ENCODE measurements at regions not wholly inside any gene's neighbourhood (a gene's known extent, or its start where the extent isn't known, plus 50 kb on each side); places are given as distances from the start of the nearest gene placed in this dataset.

GRCh38 chr2:199105826-199106225, 351.9 kb downstream of the SATB2 start:
- WGBS = 56% methylated on average over 3 of the region's 3 CpGs

GRCh38 chr2:199101487-199101886, 356.3 kb downstream of the SATB2 start:
- Histone ChIP-seq H3K36me3 (ENCODE audit: control insufficient read depth in 4 of 4, insufficient read depth in 3 of 4, low read depth in 1 of 4, low read length in 3 of 4) (no peaks in the 10 kb centered on the region), H3K9me3 (ENCODE audit: control insufficient read depth in 4 of 4, low read length in 3 of 4) (no peaks in the 10 kb centered on the region), H3K27ac (ENCODE audit: low read depth in 1 of 2, low read length in 2 of 2) (no peak overlapping the region), H3K27me3 (ENCODE audit: control insufficient read depth in 4 of 4, insufficient read depth in 4 of 4, low read length in 3 of 4) (peaks cover 0 to 14% (median 0%) of the 10 kb centered on the region in 4 donors), H3K9ac (ENCODE audit: low read depth in 1 of 2, low read length in 2 of 2) (no peak overlapping the region), H3K4me3 (ENCODE audit: low read depth in 1 of 3, low read length in 3 of 3) (no peak overlapping the region), H3K4me1 (ENCODE audit: control insufficient read depth in 4 of 4, insufficient read depth in 4 of 4, low read length in 3 of 4) (no peaks in the 10 kb centered on the region)
- whole genome bisulfite sequencing = 92% methylated on average over 3 of the region's 3 CpGs
- no peak for DNase-seq (ENCODE audit: low spot score)
- TF ChIP-seq ZBTB33 (IDR thresholded peaks at IDR 0.05) (no peak), RAD21 (IDR thresholded peaks at IDR 0.05) (no peak), ATF3 (IDR thresholded peaks at IDR 0.05) (no peak)

More at GRCh38 chr2:199105826-199106225, 351.9 kb downstream of the SATB2 start:
- Histone ChIP-seq H3K9me3 (ENCODE audit: control insufficient read depth in 4 of 4, low read length in 3 of 4) (no peaks in the 10 kb centered on the region), H3K4me1 (ENCODE audit: control insufficient read depth in 4 of 4, insufficient read depth in 4 of 4, low read length in 3 of 4) (no peaks in the 10 kb centered on the region), H3K27me3 (ENCODE audit: control insufficient read depth in 4 of 4, insufficient read depth in 4 of 4, low read length in 3 of 4) (peaks cover 0 to 9% (median 0%) of the 10 kb centered on the region in 4 donors), H3K4me3 (ENCODE audit: low read depth in 1 of 3, low read length in 3 of 3) (no peak overlapping the region), H3K27ac (ENCODE audit: low read depth in 1 of 2, low read length in 2 of 2) (no peak overlapping the region), H3K36me3 (ENCODE audit: control insufficient read depth in 4 of 4, insufficient read depth in 3 of 4, low read depth in 1 of 4, low read length in 3 of 4) (no peaks in the 10 kb centered on the region), H3K9ac (ENCODE audit: low read depth in 1 of 2, low read length in 2 of 2) (no peak overlapping the region)
- DNase-seq (ENCODE audit: low spot score) = no peak
- TF ChIP-seq MAX (IDR thresholded peaks at IDR 0.05) (no peak), FOXA1 (IDR thresholded peaks at IDR 0.05) (no peak), HNF4G (IDR thresholded peaks at IDR 0.05) (no peak), NR2F2 (IDR thresholded peaks at IDR 0.05) (no peak), TAF1 (conservative IDR thresholded peaks at IDR 0.05) (no peak), CTCF (IDR thresholded peaks at IDR 0.05; ENCODE audit: low read depth, low read length, missing input control) (no peak), JUND (IDR thresholded peaks at IDR 0.05) (no peak)

- Histone ChIP-seq H3K27me3 (ENCODE audit: control insufficient read depth in 4 of 4, insufficient read depth in 4 of 4, low read length in 3 of 4) (peaks cover 0 to 9% (median 0%) of the 10 kb centered on the region in 4 donors), H3K9me3 (ENCODE audit: control insufficient read depth in 4 of 4, low read length in 3 of 4) (no peaks in the 10 kb centered on the region), H3K36me3 (ENCODE audit: control insufficient read depth in 4 of 4, insufficient read depth in 3 of 4, low read depth in 1 of 4, low read length in 3 of 4) (no peaks in the 10 kb centered on the region), H3K27ac (ENCODE audit: low read depth in 1 of 2, low read length in 2 of 2) (no peak overlapping the region), H3K4me1 (ENCODE audit: control insufficient read depth in 4 of 4, insufficient read depth in 4 of 4, low read length in 3 of 4) (no peaks in the 10 kb centered on the region), H3K4me3 (ENCODE audit: low read depth in 1 of 3, low read length in 3 of 3) (no peak overlapping the region), H3K9ac (ENCODE audit: low read depth in 1 of 2, low read length in 2 of 2) (no peak overlapping the region)
- 87% methylated on average over 4 of the region's 4 CpGs for WGBS
- no peak for DNase-seq (ENCODE audit: low spot score)
- TF ChIP-seq YY1 (IDR thresholded peaks at IDR 0.05) (no peak), JUND (IDR thresholded peaks at IDR 0.05) (no peak), GABPA (IDR thresholded peaks at IDR 0.05 in 1 of 2, conservative IDR thresholded peaks at IDR 0.05 in 1 of 2) (no peak)
Observed at GRCh38 chr2:199100326-199101110, 357.2 kb downstream of the SATB2 start.

Measured in liver (tissue), 8 donors.